Panc1 (cell line): ENCODE measurements at regions not wholly inside any gene's neighbourhood (a gene's known extent, or its start where the extent isn't known, plus 50 kb on each side); places are given as distances from the start of the nearest gene placed in this dataset.

Source experiments
- ATAC-seq: fragments of 200-7000 bp; cut with Tn5 transposase; 2 replicates; pipeline ENCODE4 v1.9.1; 2020; ENCODE audit warnings: mild to moderate bottlenecking, moderate library complexity
- BruUV-seq: library from RNA; stranded (reverse); fragments of 400-500 nt; replicated peaks from 2 replicates; lab custom pipeline; 2021; lab: Mats Ljungman, UMichigan
- CTCF ChIA-PET: fragments of 300-600 bp; sonication (Branson Sonifier 250); formaldehyde crosslinking; loops from one replicate; lab custom pipeline; 2022; ENCODE audit warnings: antibody characterized with exemption; lab: Charles Lee
- POLR2A ChIA-PET: fragments of 300-600 bp; sonication (Branson Sonifier 250); formaldehyde crosslinking; loops from one replicate; lab custom pipeline; 2022; ENCODE audit warnings: antibody characterized with exemption; lab: Charles Lee
- DNase-seq: peaks from one replicate; pipeline ENCODE4 v3.0.0-alpha.2; 2010; ENCODE audit warnings: low read depth, low spot score
- H3K27ac ChIP-seq: 2 replicates; pipeline ENCODE4 v1.5.1; 2011; ENCODE audit warnings: mild to moderate bottlenecking, low read length, inconsistent platforms
- H3K27me3 ChIP-seq: fragments of 200-500 bp; sonication (Bioruptor generic); 2 replicates; pipeline ENCODE4 v1.6.0; 2014; ENCODE audit warnings: low read length, inconsistent platforms; ENCODE audit not compliant: control insufficient read depth, insufficient read depth
- H3K36me3 ChIP-seq: fragments of 200-500 bp; sonication (Bioruptor generic); 2 replicates; pipeline ENCODE4 v1.5.1; 2014; ENCODE audit warnings: inconsistent platforms, mild to moderate bottlenecking, low read length, moderate library complexity; ENCODE audit not compliant: control insufficient read depth, insufficient read depth
- H3K4me1 ChIP-seq: 2 replicates; pipeline ENCODE4 v1.5.1; 2011; ENCODE audit warnings: inconsistent platforms, mild to moderate bottlenecking, low read length, moderate library complexity; ENCODE audit not compliant: control insufficient read depth, insufficient read depth
- H3K4me3 ChIP-seq, 2 experiments: 2 replicates each; pipeline ENCODE4 v1.5.1; 2011 to 2012; ENCODE audit warnings: low read depth in 2 of 2, low read length in 2 of 2, mild to moderate bottlenecking in 2 of 2, inconsistent platforms in 1 of 2, moderate library complexity in 1 of 2
- H3K9me3 ChIP-seq: fragments of 200-500 bp; sonication (Bioruptor generic); 2 replicates; pipeline ENCODE4 v1.5.1; 2014; ENCODE audit warnings: low read depth, mild to moderate bottlenecking, inconsistent platforms, low read length, moderate library complexity; ENCODE audit not compliant: control insufficient read depth, insufficient read depth
- POLR2AphosphoS5 ChIP-seq: IDR thresholded peaks from 2 replicates; pipeline ENCODE4 v1.6.1; 2012; ENCODE audit warnings: mild to moderate bottlenecking, low read depth, low read length, moderate library complexity
- SIN3A ChIP-seq: IDR thresholded peaks from 2 replicates; pipeline ENCODE4 v1.6.1; 2012; ENCODE audit warnings: low read depth, mild to moderate bottlenecking, low read length, moderate library complexity, borderline replicate concordance; ENCODE audit not compliant: insufficient read depth
- TCF7L2 ChIP-seq: IDR thresholded peaks from 2 replicates; pipeline ENCODE4 v1.6.1; 2011; ENCODE audit warnings: mild to moderate bottlenecking, low read depth, low read length, inconsistent platforms
- in situ Hi-C: cut with HindIII; loops from 2 replicates; pipeline ENCODE4 v1.10.0; 2016; ENCODE audit warnings: low sequenced_read_pairs, low pct_unique_long_range_greater_than_20kb
- intact Hi-C: fragments of 100-400 bp; cut with micrococcal nuclease; formaldehyde crosslinking; loops from one replicate; pipeline ENCODE4 v1.10.0; 2022; ENCODE audit not compliant: unreplicated experiment
- TF ChIP-seq, protein P1 (sequence below): fragments of 450-650 bp; IDR thresholded peaks from 2 replicates; pipeline ENCODE4 v1.5.1; 2017; ENCODE audit warnings: mild to moderate bottlenecking
- TF ChIP-seq, protein P2 (sequence below), 2 experiments: IDR thresholded peaks; 2 replicates each; pipeline ENCODE4 v1.6.1; 2011 to 2012; ENCODE audit warnings: low read depth in 2 of 2, control low read depth in 1 of 2, low read length in 1 of 2, mild to moderate bottlenecking in 1 of 2, moderate library complexity in 1 of 2; ENCODE audit not compliant: insufficient read depth in 1 of 2

DNA sequence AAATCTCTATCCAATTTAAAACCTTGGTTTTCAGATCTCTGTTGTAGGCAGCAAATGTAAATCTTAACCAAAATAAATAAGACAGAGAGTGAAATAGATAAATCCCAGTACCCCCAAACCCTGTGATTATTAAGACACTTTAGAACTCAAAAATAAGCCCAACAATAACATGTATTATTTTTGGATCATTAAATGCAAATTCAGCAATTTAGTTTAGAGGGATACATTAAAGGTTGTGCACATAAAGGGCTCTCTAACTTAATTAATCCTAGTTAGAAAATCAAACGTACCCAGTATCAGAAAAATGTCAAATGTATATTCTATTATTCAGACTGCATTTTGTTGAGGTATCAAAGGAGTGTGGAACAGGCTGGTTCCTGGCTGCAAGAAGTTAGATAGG is 416.8 kb downstream of the SLC16A7 start:
- Histone ChIP-seq H3K4me1 (no peaks in the 10 kb centered on the region), H3K36me3 (no peaks in the 10 kb centered on the region), H3K9me3 (no peaks in the 10 kb centered on the region), H3K27me3 (no peaks in the 10 kb centered on the region), H3K27ac (no peak overlapping the region), H3K4me3 (no peak overlapping the region)
- intact Hi-C loops: no loop called here
- no TSS peak for BruUV-seq
- ChIA-PET POLR2A (no interaction called here), CTCF (no interaction called here)
- in situ Hi-C loops: no loop called here
- DNase-seq (no peak), ATAC-seq (no peak)
- no peak for TF ChIP-seq TCF7L2

GRCh38 chr12:60014436-60014835 is 418.6 kb downstream of the SLC16A7 start:
- Histone ChIP-seq H3K9me3 (no peaks in the 10 kb centered on the region), H3K4me3 (no peak overlapping the region), H3K4me1 (no peaks in the 10 kb centered on the region), H3K27me3 (no peaks in the 10 kb centered on the region), H3K36me3 (no peaks in the 10 kb centered on the region), H3K27ac (no peak overlapping the region)
- POLR2A ChIA-PET: interaction anchor here (0.7 kb wide), 1 partner anchor 91 kb away, joined by 3 read pairs; no protein-coding TSS in a partner anchor
- in situ Hi-C loops: no loop called here
- ATAC-seq (no peak), DNase-seq (no peak)
- BruUV-seq: no TSS peak
- intact Hi-C loops: no loop called here
- TF ChIP-seq, protein P1, sequence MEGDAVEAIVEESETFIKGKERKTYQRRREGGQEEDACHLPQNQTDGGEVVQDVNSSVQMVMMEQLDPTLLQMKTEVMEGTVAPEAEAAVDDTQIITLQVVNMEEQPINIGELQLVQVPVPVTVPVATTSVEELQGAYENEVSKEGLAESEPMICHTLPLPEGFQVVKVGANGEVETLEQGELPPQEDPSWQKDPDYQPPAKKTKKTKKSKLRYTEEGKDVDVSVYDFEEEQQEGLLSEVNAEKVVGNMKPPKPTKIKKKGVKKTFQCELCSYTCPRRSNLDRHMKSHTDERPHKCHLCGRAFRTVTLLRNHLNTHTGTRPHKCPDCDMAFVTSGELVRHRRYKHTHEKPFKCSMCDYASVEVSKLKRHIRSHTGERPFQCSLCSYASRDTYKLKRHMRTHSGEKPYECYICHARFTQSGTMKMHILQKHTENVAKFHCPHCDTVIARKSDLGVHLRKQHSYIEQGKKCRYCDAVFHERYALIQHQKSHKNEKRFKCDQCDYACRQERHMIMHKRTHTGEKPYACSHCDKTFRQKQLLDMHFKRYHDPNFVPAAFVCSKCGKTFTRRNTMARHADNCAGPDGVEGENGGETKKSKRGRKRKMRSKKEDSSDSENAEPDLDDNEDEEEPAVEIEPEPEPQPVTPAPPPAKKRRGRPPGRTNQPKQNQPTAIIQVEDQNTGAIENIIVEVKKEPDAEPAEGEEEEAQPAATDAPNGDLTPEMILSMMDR: no peak
- TF ChIP-seq TCF7L2 (no peak), SIN3A (no peak), POLR2AphosphoS5 (no peak)
- TF ChIP-seq, protein P2, sequence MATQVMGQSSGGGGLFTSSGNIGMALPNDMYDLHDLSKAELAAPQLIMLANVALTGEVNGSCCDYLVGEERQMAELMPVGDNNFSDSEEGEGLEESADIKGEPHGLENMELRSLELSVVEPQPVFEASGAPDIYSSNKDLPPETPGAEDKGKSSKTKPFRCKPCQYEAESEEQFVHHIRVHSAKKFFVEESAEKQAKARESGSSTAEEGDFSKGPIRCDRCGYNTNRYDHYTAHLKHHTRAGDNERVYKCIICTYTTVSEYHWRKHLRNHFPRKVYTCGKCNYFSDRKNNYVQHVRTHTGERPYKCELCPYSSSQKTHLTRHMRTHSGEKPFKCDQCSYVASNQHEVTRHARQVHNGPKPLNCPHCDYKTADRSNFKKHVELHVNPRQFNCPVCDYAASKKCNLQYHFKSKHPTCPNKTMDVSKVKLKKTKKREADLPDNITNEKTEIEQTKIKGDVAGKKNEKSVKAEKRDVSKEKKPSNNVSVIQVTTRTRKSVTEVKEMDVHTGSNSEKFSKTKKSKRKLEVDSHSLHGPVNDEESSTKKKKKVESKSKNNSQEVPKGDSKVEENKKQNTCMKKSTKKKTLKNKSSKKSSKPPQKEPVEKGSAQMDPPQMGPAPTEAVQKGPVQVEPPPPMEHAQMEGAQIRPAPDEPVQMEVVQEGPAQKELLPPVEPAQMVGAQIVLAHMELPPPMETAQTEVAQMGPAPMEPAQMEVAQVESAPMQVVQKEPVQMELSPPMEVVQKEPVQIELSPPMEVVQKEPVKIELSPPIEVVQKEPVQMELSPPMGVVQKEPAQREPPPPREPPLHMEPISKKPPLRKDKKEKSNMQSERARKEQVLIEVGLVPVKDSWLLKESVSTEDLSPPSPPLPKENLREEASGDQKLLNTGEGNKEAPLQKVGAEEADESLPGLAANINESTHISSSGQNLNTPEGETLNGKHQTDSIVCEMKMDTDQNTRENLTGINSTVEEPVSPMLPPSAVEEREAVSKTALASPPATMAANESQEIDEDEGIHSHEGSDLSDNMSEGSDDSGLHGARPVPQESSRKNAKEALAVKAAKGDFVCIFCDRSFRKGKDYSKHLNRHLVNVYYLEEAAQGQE (IDR thresholded peaks at IDR 0.05; ENCODE audit: insufficient read depth in 1 of 2, low read depth in 2 of 2, low read length in 1 of 2): no peak
- CTCF ChIA-PET: no interaction called here

DNA sequence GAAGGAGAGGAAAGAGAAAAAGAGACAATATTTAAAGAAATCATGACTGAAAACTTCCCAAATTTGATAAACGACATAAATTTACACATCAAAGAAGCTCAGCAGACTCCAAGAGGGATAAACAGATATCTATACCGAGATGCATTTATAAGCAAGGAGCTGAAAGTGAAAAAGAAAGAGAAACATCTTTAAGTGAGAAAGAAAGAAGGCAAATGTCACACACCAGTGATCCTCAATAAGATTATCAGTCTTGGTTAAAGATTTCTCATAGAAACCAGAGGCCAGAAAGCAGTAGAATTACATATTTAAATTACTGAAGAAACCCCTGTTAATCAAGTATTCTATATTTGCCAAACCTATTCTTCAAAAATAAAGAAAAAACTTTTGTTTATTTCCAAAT is 424.2 kb downstream of the SLC16A7 start:
- Histone ChIP-seq H3K9me3 (no peaks in the 10 kb centered on the region), H3K4me3 (no peak overlapping the region), H3K4me1 (no peaks in the 10 kb centered on the region), H3K27ac (no peak overlapping the region), H3K27me3 (no peaks in the 10 kb centered on the region), H3K36me3 (no peaks in the 10 kb centered on the region)
- no peak for DNase-seq
- BruUV-seq: no TSS peak
- in situ Hi-C loops (no loop called here), intact Hi-C loops (no loop called here)
- TF ChIP-seq TCF7L2 (no peak), POLR2AphosphoS5 (no peak), SIN3A (no peak)
- TF ChIP-seq, protein P2 (IDR thresholded peaks at IDR 0.05; ENCODE audit: insufficient read depth in 1 of 2, low read depth in 2 of 2, low read length in 1 of 2): no peak
- TF ChIP-seq, protein P1: no peak
- ChIA-PET POLR2A (no interaction called here), CTCF (no interaction called here)
- no peak for ATAC-seq
